Suprapubic skin (tissue), 3 donors: ENCODE measurements at regions not wholly inside any gene's neighbourhood (a gene's known extent, or its start where the extent isn't known, plus 50 kb on each side); places are given as distances from the start of the nearest gene placed in this dataset.

Experiments
- POLR2A ChIP-seq, 2 donors: fragments of 450-650 bp; IDR thresholded peaks; one replicate each; pipeline ENCODE4 v1.6.1; 2017; ENCODE audit warnings: antibody characterized with exemption in 2 of 2, mild to moderate bottlenecking in 2 of 2, moderate library complexity in 2 of 2
- TF ChIP-seq, protein P1 (sequence below), 2 donors: fragments of 200-600 bp in 1 of 2; fragments of 450-650 bp in 1 of 2; sonication (generic) in 1 of 2; IDR thresholded peaks; one replicate each; pipeline ENCODE4 v1.5.1; 2016 to 2019; ENCODE audit warnings: antibody characterized with exemption in 2 of 2, mild to moderate bottlenecking in 1 of 2, moderate library complexity in 1 of 2

- TF ChIP-seq, protein P1, sequence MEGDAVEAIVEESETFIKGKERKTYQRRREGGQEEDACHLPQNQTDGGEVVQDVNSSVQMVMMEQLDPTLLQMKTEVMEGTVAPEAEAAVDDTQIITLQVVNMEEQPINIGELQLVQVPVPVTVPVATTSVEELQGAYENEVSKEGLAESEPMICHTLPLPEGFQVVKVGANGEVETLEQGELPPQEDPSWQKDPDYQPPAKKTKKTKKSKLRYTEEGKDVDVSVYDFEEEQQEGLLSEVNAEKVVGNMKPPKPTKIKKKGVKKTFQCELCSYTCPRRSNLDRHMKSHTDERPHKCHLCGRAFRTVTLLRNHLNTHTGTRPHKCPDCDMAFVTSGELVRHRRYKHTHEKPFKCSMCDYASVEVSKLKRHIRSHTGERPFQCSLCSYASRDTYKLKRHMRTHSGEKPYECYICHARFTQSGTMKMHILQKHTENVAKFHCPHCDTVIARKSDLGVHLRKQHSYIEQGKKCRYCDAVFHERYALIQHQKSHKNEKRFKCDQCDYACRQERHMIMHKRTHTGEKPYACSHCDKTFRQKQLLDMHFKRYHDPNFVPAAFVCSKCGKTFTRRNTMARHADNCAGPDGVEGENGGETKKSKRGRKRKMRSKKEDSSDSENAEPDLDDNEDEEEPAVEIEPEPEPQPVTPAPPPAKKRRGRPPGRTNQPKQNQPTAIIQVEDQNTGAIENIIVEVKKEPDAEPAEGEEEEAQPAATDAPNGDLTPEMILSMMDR (IDR thresholded peaks at IDR 0.05) = no peak
- TF ChIP-seq POLR2A (IDR thresholded peaks at IDR 0.05) = no peak
Measured at GRCh38 chr13:110993788-110994187, 78.9 kb upstream of the ANKRD10 start.
